ENCODE measurements at regions not wholly inside any gene's neighbourhood (a gene's known extent, or its start where the extent isn't known, plus 50 kb on each side); places are given as distances from the start of the nearest gene placed in this dataset.
"Not testable (repeated sequence)": the region's sequence is repeated elsewhere in the genome, so short reads cannot be mapped to it uniquely, and the experiment has no call there.

- TF ChIP-seq CTCF, EP300 (IDR thresholded peaks at IDR 0.05): not testable (repeated sequence)
Observed at GRCh38 chr9:107568406-107568805, 78.8 kb upstream of the KLF4 start.
